ENCODE measurements at regions not wholly inside any gene's neighbourhood (a gene's known extent, or its start where the extent isn't known, plus 50 kb on each side); places are given as distances from the start of the nearest gene placed in this dataset.

GRCh38 chr3:76345878-76346277 is 560.5 kb upstream of the ZNF717 start:
- Histone ChIP-seq H3K4me3 (ENCODE audit: low read depth in 2 of 2, low read length in 2 of 2) (no peak overlapping the region), H3K27me3 (ENCODE audit: control insufficient read depth, insufficient read depth, low read length) (no peaks in the 10 kb centered on the region), H3K36me3 (ENCODE audit: control insufficient read depth, insufficient read depth, low read length) (no peaks in the 10 kb centered on the region), H3K4me1 (ENCODE audit: control insufficient read depth, insufficient read depth, low read length) (no peaks in the 10 kb centered on the region), H3K27ac (ENCODE audit: low read length) (no peak overlapping the region), H3K9me3 (ENCODE audit: control insufficient read depth, insufficient read depth, low read depth, low read length) (no peaks in the 10 kb centered on the region)
- TF ChIP-seq SIN3A (IDR thresholded peaks at IDR 0.05; ENCODE audit: borderline replicate concordance, insufficient read depth, low read depth, low read length) (no peak), POLR2AphosphoS5 (IDR thresholded peaks at IDR 0.05; ENCODE audit: low read depth, low read length) (no peak), REST (IDR thresholded peaks at IDR 0.05; ENCODE audit: insufficient read depth in 1 of 2, low read depth in 2 of 2, low read length in 1 of 2) (no peak), TCF7L2 (IDR thresholded peaks at IDR 0.05; ENCODE audit: low read depth, low read length) (no peak), CTCF (IDR thresholded peaks at IDR 0.05) (no peak)
- ATAC-seq (no peak), DNase-seq (ENCODE audit: low read depth, low spot score) (no peak)
- in situ Hi-C loops (cut with HindIII; ENCODE audit: low pct_unique_long_range_greater_than_20kb, low sequenced_read_pairs): no loop called here
- intact Hi-C loops (cut with micrococcal nuclease; ENCODE audit: unreplicated experiment): no loop called here
- BruUV-seq (replicated peaks): no TSS peak
- POLR2A ChIA-PET: no interaction called here
- CTCF ChIA-PET: no interaction called here

GRCh38 chr3:76346690-76347089 is 561.3 kb upstream of the ZNF717 start:
- Histone ChIP-seq H3K9me3 (ENCODE audit: control insufficient read depth, insufficient read depth, low read depth, low read length) (no peaks in the 10 kb centered on the region), H3K27ac (ENCODE audit: low read length) (no peak overlapping the region), H3K27me3 (ENCODE audit: control insufficient read depth, insufficient read depth, low read length) (no peaks in the 10 kb centered on the region), H3K36me3 (ENCODE audit: control insufficient read depth, insufficient read depth, low read length) (no peaks in the 10 kb centered on the region), H3K4me3 (ENCODE audit: low read depth in 2 of 2, low read length in 2 of 2) (no peak overlapping the region), H3K4me1 (ENCODE audit: control insufficient read depth, insufficient read depth, low read length) (no peaks in the 10 kb centered on the region)
- intact Hi-C loops (cut with micrococcal nuclease; ENCODE audit: unreplicated experiment) (no loop called here), in situ Hi-C loops (cut with HindIII; ENCODE audit: low pct_unique_long_range_greater_than_20kb, low sequenced_read_pairs) (no loop called here)
- CTCF ChIA-PET: no interaction called here
- no peak for TF ChIP-seq SIN3A (IDR thresholded peaks at IDR 0.05; ENCODE audit: borderline replicate concordance, insufficient read depth, low read depth, low read length)
- no peak for TF ChIP-seq CTCF (IDR thresholded peaks at IDR 0.05)
- TF ChIP-seq POLR2AphosphoS5 (IDR thresholded peaks at IDR 0.05; ENCODE audit: low read depth, low read length): no peak
- no peak for TF ChIP-seq REST (IDR thresholded peaks at IDR 0.05; ENCODE audit: insufficient read depth in 1 of 2, low read depth in 2 of 2, low read length in 1 of 2)
- no peak for TF ChIP-seq TCF7L2 (IDR thresholded peaks at IDR 0.05; ENCODE audit: low read depth, low read length)
- BruUV-seq (replicated peaks): no TSS peak
- POLR2A ChIA-PET: no interaction called here
- no peak for DNase-seq (ENCODE audit: low read depth, low spot score)
- ATAC-seq: no peak

Measured in Panc1 (cell line).